ENCODE measurements at regions not wholly inside any gene's neighbourhood (a gene's known extent, or its start where the extent isn't known, plus 50 kb on each side); places are given as distances from the start of the nearest gene placed in this dataset.

- peaks cover 2% of the 10 kb centered on the region for H3K9me3 ChIP-seq
- no peak overlapping the region for H3K27ac ChIP-seq
- intact Hi-C loops (cut with DNase I), result no loop called here
- no peaks in the 10 kb centered on the region for H3K36me3 ChIP-seq
- no peak overlapping the region for H3K4me3 ChIP-seq
- no peaks in the 10 kb centered on the region for H3K27me3 ChIP-seq
- no peaks in the 10 kb centered on the region for H3K4me1 ChIP-seq
- TF ChIP-seq POLR2A (IDR thresholded peaks at IDR 0.05), result no peak
- no peak for TF ChIP-seq POLR2AphosphoS5 (IDR thresholded peaks at IDR 0.05; ENCODE audit: insufficient read depth in 1 of 2, low read depth in 1 of 2)
- TF ChIP-seq, protein P1, sequence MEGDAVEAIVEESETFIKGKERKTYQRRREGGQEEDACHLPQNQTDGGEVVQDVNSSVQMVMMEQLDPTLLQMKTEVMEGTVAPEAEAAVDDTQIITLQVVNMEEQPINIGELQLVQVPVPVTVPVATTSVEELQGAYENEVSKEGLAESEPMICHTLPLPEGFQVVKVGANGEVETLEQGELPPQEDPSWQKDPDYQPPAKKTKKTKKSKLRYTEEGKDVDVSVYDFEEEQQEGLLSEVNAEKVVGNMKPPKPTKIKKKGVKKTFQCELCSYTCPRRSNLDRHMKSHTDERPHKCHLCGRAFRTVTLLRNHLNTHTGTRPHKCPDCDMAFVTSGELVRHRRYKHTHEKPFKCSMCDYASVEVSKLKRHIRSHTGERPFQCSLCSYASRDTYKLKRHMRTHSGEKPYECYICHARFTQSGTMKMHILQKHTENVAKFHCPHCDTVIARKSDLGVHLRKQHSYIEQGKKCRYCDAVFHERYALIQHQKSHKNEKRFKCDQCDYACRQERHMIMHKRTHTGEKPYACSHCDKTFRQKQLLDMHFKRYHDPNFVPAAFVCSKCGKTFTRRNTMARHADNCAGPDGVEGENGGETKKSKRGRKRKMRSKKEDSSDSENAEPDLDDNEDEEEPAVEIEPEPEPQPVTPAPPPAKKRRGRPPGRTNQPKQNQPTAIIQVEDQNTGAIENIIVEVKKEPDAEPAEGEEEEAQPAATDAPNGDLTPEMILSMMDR (IDR thresholded peaks at IDR 0.05), result no peak
- DNase-seq (ENCODE audit: extremely low spot score in 2 of 2), result no peak
These were observed 141.6 kb downstream of the OLFM1 start for GRCh38 chr9:135228983-135229625.

- intact Hi-C loops (cut with DNase I), result no loop called here
- TF ChIP-seq POLR2AphosphoS5 (IDR thresholded peaks at IDR 0.05; ENCODE audit: insufficient read depth in 1 of 2, low read depth in 1 of 2), result no peak
- TF ChIP-seq, protein P1 (IDR thresholded peaks at IDR 0.05), result no peak
- TF ChIP-seq POLR2A (IDR thresholded peaks at IDR 0.05), result no peak
- Histone ChIP-seq H3K27me3 (no peaks in the 10 kb centered on the region), H3K4me3 (no peak overlapping the region), H3K9me3 (peaks cover 8% of the 10 kb centered on the region), H3K4me1 (no peaks in the 10 kb centered on the region), H3K36me3 (no peaks in the 10 kb centered on the region), H3K27ac (no peak overlapping the region)
- no peak for DNase-seq (ENCODE audit: extremely low spot score in 2 of 2)
These were observed 142.4 kb downstream of the OLFM1 start for GRCh38 chr9:135229701-135230385.

DNA sequence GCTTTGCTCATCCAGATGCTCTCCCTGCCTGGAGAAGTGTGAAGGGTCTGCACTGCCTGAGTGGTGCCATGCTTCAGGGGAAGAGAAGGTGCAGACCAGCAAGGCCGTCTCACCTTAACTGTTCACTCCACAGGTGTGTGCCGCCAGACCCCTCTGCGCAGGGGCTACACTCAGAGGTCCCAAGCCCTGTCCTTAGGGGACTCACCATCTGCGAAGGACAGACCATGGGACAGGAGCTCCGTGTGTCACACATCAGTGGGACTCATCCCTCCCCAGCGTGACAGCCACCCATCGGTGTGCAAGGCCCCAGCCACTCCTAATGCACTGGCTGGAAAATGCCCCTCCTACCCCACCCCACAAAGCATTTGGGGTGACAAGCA is 142.9 kb downstream of the OLFM1 start:
- TF ChIP-seq, protein P1 (IDR thresholded peaks at IDR 0.05), result no peak
- TF ChIP-seq POLR2AphosphoS5 (IDR thresholded peaks at IDR 0.05; ENCODE audit: insufficient read depth in 1 of 2, low read depth in 1 of 2) (no peak), POLR2A (IDR thresholded peaks at IDR 0.05) (no peak)
- no peaks in the 10 kb centered on the region for H3K4me1 ChIP-seq
- H3K27ac ChIP-seq, result no peak overlapping the region
- no peaks in the 10 kb centered on the region for H3K36me3 ChIP-seq
- H3K27me3 ChIP-seq, result no peaks in the 10 kb centered on the region
- peaks cover 8% of the 10 kb centered on the region for H3K9me3 ChIP-seq
- intact Hi-C loops (cut with DNase I), result no loop called here
- no peak for DNase-seq (ENCODE audit: extremely low spot score in 2 of 2)
- no peak overlapping the region for H3K4me3 ChIP-seq

- H3K4me1 ChIP-seq, result no peaks in the 10 kb centered on the region
- no peak overlapping the region for H3K4me3 ChIP-seq
- TF ChIP-seq, protein P1 (IDR thresholded peaks at IDR 0.05), result no peak
- TF ChIP-seq POLR2A (IDR thresholded peaks at IDR 0.05) (no peak), POLR2AphosphoS5 (IDR thresholded peaks at IDR 0.05; ENCODE audit: insufficient read depth in 1 of 2, low read depth in 1 of 2) (no peak)
- peaks cover 8% of the 10 kb centered on the region for H3K9me3 ChIP-seq
- no peaks in the 10 kb centered on the region for H3K36me3 ChIP-seq
- DNase-seq (ENCODE audit: extremely low spot score in 2 of 2), result no peak
- H3K27me3 ChIP-seq, result no peaks in the 10 kb centered on the region
- no peak overlapping the region for H3K27ac ChIP-seq
- intact Hi-C loops (cut with DNase I), result no loop called here
These were observed 143.5 kb downstream of the OLFM1 start for GRCh38 chr9:135230817-135231520.

Measured in vagina (tissue), 2 donors.